ENCODE measurements at regions not wholly inside any gene's neighbourhood (a gene's known extent, or its start where the extent isn't known, plus 50 kb on each side); places are given as distances from the start of the nearest gene placed in this dataset.

- Mint-ChIP-seq H3K27ac (no peak overlapping the region), H3K27me3 (no peaks in the 10 kb centered on the region), H3K4me1 (no peaks in the 10 kb centered on the region), H3K4me3 (no peak overlapping the region), H3K9me3 (peaks cover 0 to 11% (median 5%) of the 10 kb centered on the region in 11 donors), H3K36me3 (peaks cover 0 to 5% (median 0%) of the 10 kb centered on the region in 5 donors)
- H3K4me1 ChIP-seq (ENCODE audit: control insufficient read depth in 2 of 2, insufficient read depth in 2 of 2, low read length in 2 of 2): no peaks in the 10 kb centered on the region
- no peak overlapping the region for H3K27ac ChIP-seq (ENCODE audit: low read depth, low read length)
- no peaks in the 10 kb centered on the region for H3K27me3 ChIP-seq (ENCODE audit: control insufficient read depth in 2 of 2, insufficient read depth in 2 of 2, low read length in 2 of 2)
- H3K9me3 ChIP-seq (ENCODE audit: control insufficient read depth in 2 of 3, low read length in 3 of 3): no peaks in the 10 kb centered on the region
- no peaks in the 10 kb centered on the region for H3K36me3 ChIP-seq (ENCODE audit: control insufficient read depth in 2 of 3, insufficient read depth in 3 of 3, low read length in 3 of 3)
- no peak for DNase-seq
- H3K4me3 ChIP-seq (ENCODE audit: low read length): no peak overlapping the region
- ChIA-PET POLR2A (no interaction called here), CTCF (no interaction called here)
- intact Hi-C loops (cut with micrococcal nuclease): no loop called here
- no peak for ATAC-seq
Observed at GRCh38 chr9:80465556-80465955, 893.8 kb downstream of the TLE4 start.

- no peak for DNase-seq
- no peaks in the 10 kb centered on the region for H3K4me1 ChIP-seq (ENCODE audit: control insufficient read depth in 2 of 2, insufficient read depth in 2 of 2, low read length in 2 of 2)
- H3K4me3 ChIP-seq (ENCODE audit: low read length): no peak overlapping the region
- peaks cover 0 to under 1% (median 0%) of the 10 kb centered on the region in 3 experiments for H3K9me3 ChIP-seq (ENCODE audit: control insufficient read depth in 2 of 3, low read length in 3 of 3)
- peaks cover 3 to 17% (median 11%) of the 10 kb centered on the region in 11 donors for H3K9me3 Mint-ChIP-seq
- CTCF ChIA-PET: no interaction called here
- H3K27me3 Mint-ChIP-seq: peaks cover 0 to 4% (median 0%) of the 10 kb centered on the region in 5 donors
- H3K4me3 Mint-ChIP-seq: no peak overlapping the region
- H3K27ac ChIP-seq (ENCODE audit: low read depth, low read length): no peak overlapping the region
- H3K27ac Mint-ChIP-seq: no peak overlapping the region
- ATAC-seq: no peak
- intact Hi-C loops (cut with micrococcal nuclease): loop anchor here in 1 of 2 donors (10.0 kb wide), 1 partner anchor 55 kb away; no protein-coding TSS in a partner anchor
- H3K4me1 Mint-ChIP-seq: no peaks in the 10 kb centered on the region
- no peaks in the 10 kb centered on the region for H3K27me3 ChIP-seq (ENCODE audit: control insufficient read depth in 2 of 2, insufficient read depth in 2 of 2, low read length in 2 of 2)
- no peaks in the 10 kb centered on the region for H3K36me3 ChIP-seq (ENCODE audit: control insufficient read depth in 2 of 3, insufficient read depth in 3 of 3, low read length in 3 of 3)
- POLR2A ChIA-PET: no interaction called here
- no peaks in the 10 kb centered on the region for H3K36me3 Mint-ChIP-seq
Observed at GRCh38 chr9:80449513-80449912, 877.7 kb downstream of the TLE4 start.

- no peak for DNase-seq
- Histone ChIP-seq H3K4me3 (ENCODE audit: low read length) (no peak overlapping the region), H3K9me3 (ENCODE audit: control insufficient read depth in 2 of 3, low read length in 3 of 3) (no peaks in the 10 kb centered on the region), H3K36me3 (ENCODE audit: control insufficient read depth in 2 of 3, insufficient read depth in 3 of 3, low read length in 3 of 3) (no peaks in the 10 kb centered on the region), H3K27ac (ENCODE audit: low read depth, low read length) (no peak overlapping the region), H3K27me3 (ENCODE audit: control insufficient read depth in 2 of 2, insufficient read depth in 2 of 2, low read length in 2 of 2) (no peaks in the 10 kb centered on the region), H3K4me1 (ENCODE audit: control insufficient read depth in 2 of 2, insufficient read depth in 2 of 2, low read length in 2 of 2) (no peaks in the 10 kb centered on the region)
- Mint-ChIP-seq H3K9me3 (peaks cover 0 to 17% (median 9%) of the 10 kb centered on the region in 11 donors), H3K27ac (no peak overlapping the region), H3K4me1 (no peaks in the 10 kb centered on the region), H3K36me3 (no peaks in the 10 kb centered on the region), H3K4me3 (no peak overlapping the region), H3K27me3 (peaks cover 0 to 4% (median 0%) of the 10 kb centered on the region in 5 donors)
- no peak for ATAC-seq
- ChIA-PET CTCF (no interaction called here), POLR2A (no interaction called here)
- intact Hi-C loops (cut with micrococcal nuclease): loop anchor here in 1 of 2 donors (10.0 kb wide), 1 partner anchor 56 kb away; no protein-coding TSS in a partner anchor
Observed at GRCh38 chr9:80448996-80449395, 877.2 kb downstream of the TLE4 start.

GRCh38 chr9:80447876-80448275, 876.1 kb downstream of the TLE4 start:
- no peak overlapping the region for H3K4me3 Mint-ChIP-seq
- peaks cover 0 to 17% (median 7%) of the 10 kb centered on the region in 11 donors for H3K9me3 Mint-ChIP-seq
- H3K36me3 Mint-ChIP-seq: no peaks in the 10 kb centered on the region
- peaks cover 0 to 4% (median 0%) of the 10 kb centered on the region in 5 donors for H3K27me3 Mint-ChIP-seq
- no peaks in the 10 kb centered on the region for H3K36me3 ChIP-seq (ENCODE audit: control insufficient read depth in 2 of 3, insufficient read depth in 3 of 3, low read length in 3 of 3)
- no peaks in the 10 kb centered on the region for H3K27me3 ChIP-seq (ENCODE audit: control insufficient read depth in 2 of 2, insufficient read depth in 2 of 2, low read length in 2 of 2)
- no peak for ATAC-seq
- H3K9me3 ChIP-seq (ENCODE audit: control insufficient read depth in 2 of 3, low read length in 3 of 3): no peaks in the 10 kb centered on the region
- no peaks in the 10 kb centered on the region for H3K4me1 ChIP-seq (ENCODE audit: control insufficient read depth in 2 of 2, insufficient read depth in 2 of 2, low read length in 2 of 2)
- POLR2A ChIA-PET: no interaction called here
- no peak for DNase-seq
- CTCF ChIA-PET: no interaction called here
- intact Hi-C loops (cut with micrococcal nuclease): loop anchor here in 1 of 2 donors (10.0 kb wide), 1 partner anchor 57 kb away; no protein-coding TSS in a partner anchor
- no peak overlapping the region for H3K27ac Mint-ChIP-seq
- no peaks in the 10 kb centered on the region for H3K4me1 Mint-ChIP-seq
- no peak overlapping the region for H3K4me3 ChIP-seq (ENCODE audit: low read length)
- no peak overlapping the region for H3K27ac ChIP-seq (ENCODE audit: low read depth, low read length)

- no peaks in the 10 kb centered on the region for H3K4me1 ChIP-seq (ENCODE audit: control insufficient read depth in 2 of 2, insufficient read depth in 2 of 2, low read length in 2 of 2)
- ChIA-PET CTCF (no interaction called here), POLR2A (no interaction called here)
- H3K4me3 ChIP-seq (ENCODE audit: low read length): no peak overlapping the region
- ATAC-seq: no peak
- no peak overlapping the region for H3K27ac ChIP-seq (ENCODE audit: low read depth, low read length)
- Mint-ChIP-seq H3K27ac (no peak overlapping the region), H3K36me3 (no peaks in the 10 kb centered on the region), H3K9me3 (peaks cover 0 to 5% (median 0%) of the 10 kb centered on the region in 11 donors), H3K4me3 (no peak overlapping the region), H3K4me1 (no peaks in the 10 kb centered on the region), H3K27me3 (no peaks in the 10 kb centered on the region)
- intact Hi-C loops (cut with micrococcal nuclease): loop anchor here in 1 of 2 donors (10.0 kb wide), 1 partner anchor 64 kb away; no protein-coding TSS in a partner anchor
- no peaks in the 10 kb centered on the region for H3K27me3 ChIP-seq (ENCODE audit: control insufficient read depth in 2 of 2, insufficient read depth in 2 of 2, low read length in 2 of 2)
- H3K36me3 ChIP-seq (ENCODE audit: control insufficient read depth in 2 of 3, insufficient read depth in 3 of 3, low read length in 3 of 3): no peaks in the 10 kb centered on the region
- no peak for DNase-seq
- no peaks in the 10 kb centered on the region for H3K9me3 ChIP-seq (ENCODE audit: control insufficient read depth in 2 of 3, low read length in 3 of 3)
Observed at GRCh38 chr9:80440724-80441123, 869.0 kb downstream of the TLE4 start.

- Histone ChIP-seq H3K4me3 (ENCODE audit: low read length) (no peak overlapping the region), H3K9me3 (ENCODE audit: control insufficient read depth in 2 of 3, low read length in 3 of 3) (no peaks in the 10 kb centered on the region), H3K36me3 (ENCODE audit: control insufficient read depth in 2 of 3, insufficient read depth in 3 of 3, low read length in 3 of 3) (no peaks in the 10 kb centered on the region), H3K27ac (ENCODE audit: low read depth, low read length) (no peak overlapping the region), H3K4me1 (ENCODE audit: control insufficient read depth in 2 of 2, insufficient read depth in 2 of 2, low read length in 2 of 2) (no peaks in the 10 kb centered on the region), H3K27me3 (ENCODE audit: control insufficient read depth in 2 of 2, insufficient read depth in 2 of 2, low read length in 2 of 2) (no peaks in the 10 kb centered on the region)
- ATAC-seq (no peak), DNase-seq (no peak)
- H3K27ac Mint-ChIP-seq: no peak overlapping the region
- peaks cover 0 to 7% (median 0%) of the 10 kb centered on the region in 11 donors for H3K9me3 Mint-ChIP-seq
- no peaks in the 10 kb centered on the region for H3K4me1 Mint-ChIP-seq
- no peaks in the 10 kb centered on the region for H3K27me3 Mint-ChIP-seq
- no peak overlapping the region for H3K4me3 Mint-ChIP-seq
- no peaks in the 10 kb centered on the region for H3K36me3 Mint-ChIP-seq
- CTCF ChIA-PET: no interaction called here
- POLR2A ChIA-PET: no interaction called here
- intact Hi-C loops (cut with micrococcal nuclease): no loop called here
Observed at GRCh38 chr9:80437825-80438224, 866.1 kb downstream of the TLE4 start.

GRCh38 chr9:80437091-80437640, 865.4 kb downstream of the TLE4 start:
- DNase-seq: no peak
- Histone ChIP-seq H3K9me3 (ENCODE audit: control insufficient read depth in 2 of 3, low read length in 3 of 3) (no peaks in the 10 kb centered on the region), H3K27me3 (ENCODE audit: control insufficient read depth in 2 of 2, insufficient read depth in 2 of 2, low read length in 2 of 2) (no peaks in the 10 kb centered on the region), H3K4me3 (ENCODE audit: low read length) (no peak overlapping the region), H3K36me3 (ENCODE audit: control insufficient read depth in 2 of 3, insufficient read depth in 3 of 3, low read length in 3 of 3) (no peaks in the 10 kb centered on the region), H3K27ac (ENCODE audit: low read depth, low read length) (no peak overlapping the region), H3K4me1 (ENCODE audit: control insufficient read depth in 2 of 2, insufficient read depth in 2 of 2, low read length in 2 of 2) (no peaks in the 10 kb centered on the region)
- intact Hi-C loops (cut with micrococcal nuclease): no loop called here
- ChIA-PET POLR2A (no interaction called here), CTCF (no interaction called here)
- no peak overlapping the region for H3K27ac Mint-ChIP-seq
- no peaks in the 10 kb centered on the region for H3K27me3 Mint-ChIP-seq
- ATAC-seq: no peak
- H3K36me3 Mint-ChIP-seq: no peaks in the 10 kb centered on the region
- peaks cover 0 to 7% (median 0%) of the 10 kb centered on the region in 11 donors for H3K9me3 Mint-ChIP-seq
- H3K4me1 Mint-ChIP-seq: no peaks in the 10 kb centered on the region
- H3K4me3 Mint-ChIP-seq: no peak overlapping the region

All from naive thymus-derived CD4-positive, alpha-beta T cell (primary cell).